ENCODE measurements at regions not wholly inside any gene's neighbourhood (a gene's known extent, or its start where the extent isn't known, plus 50 kb on each side); places are given as distances from the start of the nearest gene placed in this dataset.

DNA sequence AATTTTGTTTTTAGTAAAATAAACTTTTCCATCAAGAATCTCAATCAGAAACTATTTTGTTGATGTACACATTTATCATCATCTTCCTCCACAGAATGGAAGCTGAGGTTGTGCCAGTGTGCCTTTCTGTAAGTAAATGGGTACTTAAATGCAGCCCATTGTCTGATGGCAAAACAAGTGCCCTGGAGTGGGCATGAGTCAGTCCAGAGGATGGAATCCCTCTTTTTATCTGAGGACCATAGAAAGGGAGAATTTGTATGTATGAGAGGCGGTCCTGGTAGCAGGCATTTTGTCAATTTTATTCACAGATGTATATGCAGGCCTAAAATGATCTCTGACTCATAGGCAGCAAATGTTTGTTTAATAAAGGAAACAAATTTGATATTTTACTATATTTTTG lies 102.1 kb upstream of the MAGI2 start:
- TF ChIP-seq, protein P1, sequence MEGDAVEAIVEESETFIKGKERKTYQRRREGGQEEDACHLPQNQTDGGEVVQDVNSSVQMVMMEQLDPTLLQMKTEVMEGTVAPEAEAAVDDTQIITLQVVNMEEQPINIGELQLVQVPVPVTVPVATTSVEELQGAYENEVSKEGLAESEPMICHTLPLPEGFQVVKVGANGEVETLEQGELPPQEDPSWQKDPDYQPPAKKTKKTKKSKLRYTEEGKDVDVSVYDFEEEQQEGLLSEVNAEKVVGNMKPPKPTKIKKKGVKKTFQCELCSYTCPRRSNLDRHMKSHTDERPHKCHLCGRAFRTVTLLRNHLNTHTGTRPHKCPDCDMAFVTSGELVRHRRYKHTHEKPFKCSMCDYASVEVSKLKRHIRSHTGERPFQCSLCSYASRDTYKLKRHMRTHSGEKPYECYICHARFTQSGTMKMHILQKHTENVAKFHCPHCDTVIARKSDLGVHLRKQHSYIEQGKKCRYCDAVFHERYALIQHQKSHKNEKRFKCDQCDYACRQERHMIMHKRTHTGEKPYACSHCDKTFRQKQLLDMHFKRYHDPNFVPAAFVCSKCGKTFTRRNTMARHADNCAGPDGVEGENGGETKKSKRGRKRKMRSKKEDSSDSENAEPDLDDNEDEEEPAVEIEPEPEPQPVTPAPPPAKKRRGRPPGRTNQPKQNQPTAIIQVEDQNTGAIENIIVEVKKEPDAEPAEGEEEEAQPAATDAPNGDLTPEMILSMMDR (IDR thresholded peaks at IDR 0.05; ENCODE audit: extremely low read depth in 1 of 2, insufficient read depth in 1 of 2, low read depth in 1 of 2, low read length in 2 of 2), result no peak
- no peak for TF ChIP-seq POLR2AphosphoS5 (IDR thresholded peaks at IDR 0.05; ENCODE audit: insufficient read depth, low read depth, low read length)
- no peak for TF ChIP-seq POLR2A (IDR thresholded peaks at IDR 0.05; ENCODE audit: low read depth, low read length)
- TF ChIP-seq EZH2 (IDR thresholded peaks at IDR 0.05; ENCODE audit: borderline replicate concordance, low read depth, low read length, severe bottlenecking), result no peak
- TF ChIP-seq, protein P2, sequence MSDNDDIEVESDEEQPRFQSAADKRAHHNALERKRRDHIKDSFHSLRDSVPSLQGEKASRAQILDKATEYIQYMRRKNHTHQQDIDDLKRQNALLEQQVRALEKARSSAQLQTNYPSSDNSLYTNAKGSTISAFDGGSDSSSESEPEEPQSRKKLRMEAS (IDR thresholded peaks at IDR 0.05; ENCODE audit: insufficient read depth, insufficient read length), result no peak

All from endothelial cell of umbilical vein (primary cell).